ENCODE measurements at regions not wholly inside any gene's neighbourhood (a gene's known extent, or its start where the extent isn't known, plus 50 kb on each side); places are given as distances from the start of the nearest gene placed in this dataset.
"Not testable (repeated sequence)": the region's sequence is repeated elsewhere in the genome, so short reads cannot be mapped to it uniquely, and the experiment has no call there.

- TF ChIP-seq CTCF (IDR thresholded peaks at IDR 0.05; ENCODE audit: borderline replicate concordance) = no peak
- Histone ChIP-seq H3K27ac (replicated peaks) (no peak overlapping the region), H3K9me3 (replicated peaks) (peaks cover 3% of the 10 kb centered on the region), H3K27me3 (ENCODE audit: low read depth) (no peaks in the 10 kb centered on the region), H3K4me1 (no peaks in the 10 kb centered on the region), H3K4me3 (no peak overlapping the region), H3K36me3 (no peaks in the 10 kb centered on the region)
- intact Hi-C loops (cut with micrococcal nuclease) = no loop called here
- no peak for DNase-seq
These were observed 334.4 kb downstream of the TFAP2B start for GRCh38 chr6:51153109-51153508.

GRCh38 chr6:51154925-51155324 is 336.3 kb downstream of the TFAP2B start:
- H3K27ac ChIP-seq (replicated peaks); H3K4me1 ChIP-seq; intact Hi-C loops (cut with micrococcal nuclease); H3K36me3 ChIP-seq; H3K4me3 ChIP-seq; DNase-seq; H3K27me3 ChIP-seq (ENCODE audit: low read depth): not testable (repeated sequence)
- H3K9me3 ChIP-seq (replicated peaks) = peaks cover 15% of the 10 kb centered on the region

GRCh38 chr6:51159260-51159659 is 340.6 kb downstream of the TFAP2B start:
- H3K9me3 ChIP-seq (replicated peaks) = peaks cover 20% of the 10 kb centered on the region
- H3K4me1 ChIP-seq; H3K4me3 ChIP-seq; intact Hi-C loops (cut with micrococcal nuclease); H3K27me3 ChIP-seq (ENCODE audit: low read depth); H3K36me3 ChIP-seq; H3K27ac ChIP-seq (replicated peaks); DNase-seq: not testable (repeated sequence)

GRCh38 chr6:51161752-51162151 is 343.1 kb downstream of the TFAP2B start:
- peaks cover 31% of the 10 kb centered on the region for H3K9me3 ChIP-seq (replicated peaks)
- no peak overlapping the region for H3K4me3 ChIP-seq
- intact Hi-C loops (cut with micrococcal nuclease) = no loop called here
- no peaks in the 10 kb centered on the region for H3K36me3 ChIP-seq
- no peaks in the 10 kb centered on the region for H3K4me1 ChIP-seq
- H3K27ac ChIP-seq (replicated peaks) = no peak overlapping the region
- no peaks in the 10 kb centered on the region for H3K27me3 ChIP-seq (ENCODE audit: low read depth)
- DNase-seq = no peak
- TF ChIP-seq CTCF (IDR thresholded peaks at IDR 0.05; ENCODE audit: borderline replicate concordance) = no peak

GRCh38 chr6:51163843-51164529 is 345.3 kb downstream of the TFAP2B start:
- no peak overlapping the region for H3K4me3 ChIP-seq
- no peak for TF ChIP-seq CTCF (IDR thresholded peaks at IDR 0.05; ENCODE audit: borderline replicate concordance)
- peaks cover 42% of the 10 kb centered on the region for H3K9me3 ChIP-seq (replicated peaks)
- intact Hi-C loops (cut with micrococcal nuclease) = no loop called here
- H3K27me3 ChIP-seq (ENCODE audit: low read depth) = no peaks in the 10 kb centered on the region
- no peaks in the 10 kb centered on the region for H3K4me1 ChIP-seq
- no peaks in the 10 kb centered on the region for H3K36me3 ChIP-seq
- no peak for DNase-seq
- H3K27ac ChIP-seq (replicated peaks) = no peak overlapping the region

GRCh38 chr6:51166914-51167313 is 348.2 kb downstream of the TFAP2B start:
- Histone ChIP-seq H3K27me3 (ENCODE audit: low read depth) (no peaks in the 10 kb centered on the region), H3K36me3 (no peaks in the 10 kb centered on the region), H3K4me1 (no peaks in the 10 kb centered on the region), H3K27ac (replicated peaks) (no peak overlapping the region), H3K4me3 (no peak overlapping the region), H3K9me3 (replicated peaks) (peaks cover 59% of the 10 kb centered on the region)
- intact Hi-C loops (cut with micrococcal nuclease) = no loop called here
- TF ChIP-seq CTCF (IDR thresholded peaks at IDR 0.05; ENCODE audit: borderline replicate concordance) = no peak
- no peak for DNase-seq
